SK-N-SH treated with all-trans-retinoic acid at 6 μM for 48 hours (cell line): ENCODE measurements at regions not wholly inside any gene's neighbourhood (a gene's known extent, or its start where the extent isn't known, plus 50 kb on each side); places are given as distances from the start of the nearest gene placed in this dataset.

Experiments
- ATAC-seq: fragments of 200-7000 bp; cut with Tn5 transposase; 3 replicates; pipeline ENCODE4 v1.9.1; 2020; ENCODE audit warnings: mild to moderate bottlenecking, moderate library complexity
- ARNTL ChIP-seq: fragments of 450-650 bp; formaldehyde crosslinking; IDR thresholded peaks from 2 replicates; pipeline ENCODE4 v1.5.0; 2020; ENCODE audit warnings: low read depth, mild to moderate bottlenecking, moderate library complexity, borderline replicate concordance
- BACH2 ChIP-seq: fragments of 250-450 bp; sonication (Bioruptor Pico); IDR thresholded peaks from 2 replicates; pipeline ENCODE4 v1.9.0; 2021; ENCODE audit warnings: mild to moderate bottlenecking, borderline replicate concordance
- CREB5 ChIP-seq: fragments of 250-450 bp; sonication (Bioruptor Pico); IDR thresholded peaks from 2 replicates; pipeline ENCODE4 v1.5.1; 2020; ENCODE audit warnings: low read depth, mild to moderate bottlenecking, moderate library complexity
- CSDC2 ChIP-seq: fragments of 250-450 bp; sonication (Bioruptor Pico); IDR thresholded peaks from 2 replicates; pipeline ENCODE4 v1.5.0; 2020; ENCODE audit warnings: mild to moderate bottlenecking, moderate library complexity
- ESRRG ChIP-seq: fragments of 250-450 bp; sonication (Bioruptor Pico); IDR thresholded peaks from 2 replicates; pipeline ENCODE4 v1.6.1; 2021; ENCODE audit warnings: mild to moderate bottlenecking
- GLIS3 ChIP-seq: fragments of 250-450 bp; sonication (Bioruptor Pico); IDR thresholded peaks from 2 replicates; pipeline ENCODE4 v1.5.0; 2020; ENCODE audit warnings: mild to moderate bottlenecking, moderate library complexity
- ISL1 ChIP-seq: fragments of 250-450 bp; sonication (Bioruptor Pico); IDR thresholded peaks from 2 replicates; pipeline ENCODE4 v2.1.2; 2022; ENCODE audit warnings: mild to moderate bottlenecking, moderate library complexity
- OSR1 ChIP-seq: fragments of 250-450 bp; sonication (Bioruptor Pico); IDR thresholded peaks from 2 replicates; pipeline ENCODE4 v1.8.0; 2022; ENCODE audit warnings: moderate library complexity, mild to moderate bottlenecking, inconsistent platforms
- PPARA ChIP-seq: fragments of 250-450 bp; sonication (Bioruptor Pico); IDR thresholded peaks from 2 replicates; pipeline ENCODE4 v1.5.0; 2020; ENCODE audit warnings: mild to moderate bottlenecking, borderline replicate concordance
- RARB ChIP-seq: fragments of 250-450 bp; sonication (Bioruptor Pico); IDR thresholded peaks from 2 replicates; pipeline ENCODE4 v1.8.0; 2021; ENCODE audit warnings: mild to moderate bottlenecking, moderate library complexity
- SNAI2 ChIP-seq: fragments of 250-450 bp; sonication (Bioruptor Pico); IDR thresholded peaks from 2 replicates; pipeline ENCODE4 v1.5.0; 2020; ENCODE audit warnings: mild to moderate bottlenecking, moderate library complexity
- TCF4 ChIP-seq: fragments of 250-450 bp; sonication (Bioruptor Pico); IDR thresholded peaks from 2 replicates; pipeline ENCODE4 v1.8.0; 2021; ENCODE audit warnings: mild to moderate bottlenecking, moderate library complexity, borderline replicate concordance
- TOX ChIP-seq: fragments of 250-450 bp; sonication (Bioruptor Pico); IDR thresholded peaks from 2 replicates; pipeline ENCODE4 v1.8.0; 2021; ENCODE audit warnings: mild to moderate bottlenecking, moderate library complexity, borderline replicate concordance
- TSHZ2 ChIP-seq: fragments of 250-450 bp; sonication (Bioruptor Pico); IDR thresholded peaks from 2 replicates; pipeline ENCODE4 v1.5.0; 2020; ENCODE audit warnings: mild to moderate bottlenecking, moderate library complexity
- ZFP3 ChIP-seq: fragments of 250-450 bp; sonication (Bioruptor Pico); IDR thresholded peaks from 2 replicates; pipeline ENCODE4 v1.5.0; 2020; ENCODE audit warnings: mild to moderate bottlenecking, moderate library complexity
- ZFP30 ChIP-seq: fragments of 450-650 bp; formaldehyde crosslinking; IDR thresholded peaks from 2 replicates; pipeline ENCODE4 v1.5.0; 2022; ENCODE audit warnings: mild to moderate bottlenecking, moderate library complexity
- ZNF565 ChIP-seq: fragments of 450-650 bp; formaldehyde crosslinking; conservative IDR thresholded peaks from 2 replicates; pipeline ENCODE4 v1.5.0; 2020; ENCODE audit warnings: low read depth, mild to moderate bottlenecking, moderate library complexity
- ZNF70 ChIP-seq: fragments of 450-650 bp; formaldehyde crosslinking; IDR thresholded peaks from 2 replicates; pipeline ENCODE4 v1.5.0; 2020; ENCODE audit warnings: mild to moderate bottlenecking, moderate library complexity
- ZNF8 ChIP-seq: fragments of 450-650 bp; formaldehyde crosslinking; IDR thresholded peaks from 2 replicates; pipeline ENCODE4 v1.5.0; 2020; ENCODE audit warnings: mild to moderate bottlenecking, moderate library complexity
- TF ChIP-seq, protein P1 (sequence below): fragments of 250-450 bp; sonication (Bioruptor Pico); IDR thresholded peaks from 2 replicates; pipeline ENCODE4 v1.8.0; 2020; ENCODE audit warnings: mild to moderate bottlenecking, moderate library complexity, borderline replicate concordance
- TF ChIP-seq, protein P2 (sequence below): fragments of 250-450 bp; sonication (Bioruptor Pico); IDR thresholded peaks from 2 replicates; pipeline ENCODE4 v1.8.0; 2021; ENCODE audit warnings: low read depth, mild to moderate bottlenecking, moderate library complexity, borderline replicate concordance
- TF ChIP-seq, protein P3 (sequence below): fragments of 250-450 bp; sonication (Bioruptor Pico); IDR thresholded peaks from 2 replicates; pipeline ENCODE4 v1.5.1; 2021; ENCODE audit warnings: mild to moderate bottlenecking, moderate library complexity

GRCh38 chr6:126181890-126182289 lies 158.0 kb upstream of the CENPW start:
- TF ChIP-seq OSR1 (CRISPR knock-in tag), result no peak
- TF ChIP-seq CSDC2 (CRISPR knock-in tag), result no peak
- no peak for TF ChIP-seq ZNF70 (CRISPR knock-in tag)
- TF ChIP-seq ZFP3 (CRISPR knock-in tag), result no peak
- TF ChIP-seq ARNTL (CRISPR knock-in tag), result no peak
- TF ChIP-seq, protein P1, sequence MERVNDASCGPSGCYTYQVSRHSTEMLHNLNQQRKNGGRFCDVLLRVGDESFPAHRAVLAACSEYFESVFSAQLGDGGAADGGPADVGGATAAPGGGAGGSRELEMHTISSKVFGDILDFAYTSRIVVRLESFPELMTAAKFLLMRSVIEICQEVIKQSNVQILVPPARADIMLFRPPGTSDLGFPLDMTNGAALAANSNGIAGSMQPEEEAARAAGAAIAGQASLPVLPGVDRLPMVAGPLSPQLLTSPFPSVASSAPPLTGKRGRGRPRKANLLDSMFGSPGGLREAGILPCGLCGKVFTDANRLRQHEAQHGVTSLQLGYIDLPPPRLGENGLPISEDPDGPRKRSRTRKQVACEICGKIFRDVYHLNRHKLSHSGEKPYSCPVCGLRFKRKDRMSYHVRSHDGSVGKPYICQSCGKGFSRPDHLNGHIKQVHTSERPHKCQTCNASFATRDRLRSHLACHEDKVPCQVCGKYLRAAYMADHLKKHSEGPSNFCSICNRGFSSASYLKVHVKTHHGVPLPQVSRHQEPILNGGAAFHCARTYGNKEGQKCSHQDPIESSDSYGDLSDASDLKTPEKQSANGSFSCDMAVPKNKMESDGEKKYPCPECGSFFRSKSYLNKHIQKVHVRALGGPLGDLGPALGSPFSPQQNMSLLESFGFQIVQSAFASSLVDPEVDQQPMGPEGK, result no peak
- no peak for TF ChIP-seq CREB5 (CRISPR knock-in tag)
- TF ChIP-seq, all 23 proteins: peak for 0
- no peak for ATAC-seq

DNA sequence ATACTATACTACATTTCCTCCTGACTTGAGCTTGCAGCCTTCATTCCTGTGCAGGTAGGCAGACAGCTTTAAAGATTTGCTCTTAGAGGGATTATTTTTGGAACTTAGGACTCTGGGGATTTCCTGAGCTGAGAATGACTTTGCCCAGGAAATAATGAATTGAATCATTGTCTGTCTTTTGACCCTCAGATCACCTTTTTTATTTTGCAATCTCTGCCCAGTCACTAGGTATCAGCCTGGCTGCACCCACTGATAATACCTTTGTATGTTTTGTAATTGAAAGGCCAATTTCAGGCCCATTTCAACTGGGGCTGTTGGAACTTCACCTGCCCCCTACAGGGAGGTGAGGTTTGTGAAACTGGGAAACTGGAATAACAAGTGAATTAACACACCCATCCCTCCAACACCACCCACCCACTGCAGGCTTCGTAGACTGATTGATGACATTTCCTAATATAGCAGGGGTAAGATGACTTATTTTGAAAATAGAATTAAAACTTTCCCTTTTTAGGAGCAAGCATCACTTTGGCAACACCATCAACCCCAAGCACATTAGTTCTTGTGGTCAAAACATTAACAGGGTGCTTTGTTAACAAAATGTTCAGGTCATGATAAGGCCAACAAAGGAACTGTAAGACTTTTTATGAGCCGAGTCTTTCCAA lies 157.1 kb upstream of the CENPW start:
- TF ChIP-seq ZNF70 (CRISPR knock-in tag), result no peak
- TF ChIP-seq ARNTL (CRISPR knock-in tag), result no peak
- no peak for TF ChIP-seq CSDC2 (CRISPR knock-in tag)
- TF ChIP-seq ZNF8 (CRISPR knock-in tag), result no peak
- TF ChIP-seq, protein P2, sequence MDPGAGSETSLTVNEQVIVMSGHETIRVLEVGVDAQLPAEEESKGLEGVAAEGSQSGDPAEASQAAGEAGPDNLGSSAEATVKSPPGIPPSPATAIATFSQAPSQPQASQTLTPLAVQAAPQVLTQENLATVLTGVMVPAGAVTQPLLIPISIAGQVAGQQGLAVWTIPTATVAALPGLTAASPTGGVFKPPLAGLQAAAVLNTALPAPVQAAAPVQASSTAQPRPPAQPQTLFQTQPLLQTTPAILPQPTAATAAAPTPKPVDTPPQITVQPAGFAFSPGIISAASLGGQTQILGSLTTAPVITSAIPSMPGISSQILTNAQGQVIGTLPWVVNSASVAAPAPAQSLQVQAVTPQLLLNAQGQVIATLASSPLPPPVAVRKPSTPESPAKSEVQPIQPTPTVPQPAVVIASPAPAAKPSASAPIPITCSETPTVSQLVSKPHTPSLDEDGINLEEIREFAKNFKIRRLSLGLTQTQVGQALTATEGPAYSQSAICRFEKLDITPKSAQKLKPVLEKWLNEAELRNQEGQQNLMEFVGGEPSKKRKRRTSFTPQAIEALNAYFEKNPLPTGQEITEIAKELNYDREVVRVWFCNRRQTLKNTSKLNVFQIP, result no peak
- no peak for TF ChIP-seq BACH2 (CRISPR knock-in tag)
- no peak for TF ChIP-seq ZFP30 (CRISPR knock-in tag)
- no peak for TF ChIP-seq ISL1 (CRISPR knock-in tag)
- TF ChIP-seq, protein P1, result no peak
- TF ChIP-seq ESRRG, result no peak
- TF ChIP-seq TCF4 (CRISPR knock-in tag), result no peak
- TF ChIP-seq ZNF565 (CRISPR knock-in tag), result no peak
- no peak for TF ChIP-seq GLIS3 (CRISPR knock-in tag)
- TF ChIP-seq TSHZ2 (CRISPR knock-in tag), result no peak
- no peak for TF ChIP-seq TOX
- TF ChIP-seq, protein P3, sequence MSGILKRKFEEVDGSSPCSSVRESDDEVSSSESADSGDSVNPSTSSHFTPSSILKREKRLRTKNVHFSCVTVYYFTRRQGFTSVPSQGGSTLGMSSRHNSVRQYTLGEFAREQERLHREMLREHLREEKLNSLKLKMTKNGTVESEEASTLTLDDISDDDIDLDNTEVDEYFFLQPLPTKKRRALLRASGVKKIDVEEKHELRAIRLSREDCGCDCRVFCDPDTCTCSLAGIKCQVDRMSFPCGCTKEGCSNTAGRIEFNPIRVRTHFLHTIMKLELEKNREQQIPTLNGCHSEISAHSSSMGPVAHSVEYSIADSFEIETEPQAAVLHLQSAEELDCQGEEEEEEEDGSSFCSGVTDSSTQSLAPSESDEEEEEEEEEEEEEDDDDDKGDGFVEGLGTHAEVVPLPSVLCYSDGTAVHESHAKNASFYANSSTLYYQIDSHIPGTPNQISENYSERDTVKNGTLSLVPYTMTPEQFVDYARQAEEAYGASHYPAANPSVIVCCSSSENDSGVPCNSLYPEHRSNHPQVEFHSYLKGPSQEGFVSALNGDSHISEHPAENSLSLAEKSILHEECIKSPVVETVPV (CRISPR knock-in tag), result no peak
- TF ChIP-seq SNAI2, result no peak
- no peak for TF ChIP-seq RARB (CRISPR knock-in tag)
- TF ChIP-seq PPARA (CRISPR knock-in tag), result no peak
- TF ChIP-seq, all 23 proteins: peak for 0
- ATAC-seq, result no peak
